ENCODE measurements at regions not wholly inside any gene's neighbourhood (a gene's known extent, or its start where the extent isn't known, plus 50 kb on each side); places are given as distances from the start of the nearest gene placed in this dataset.

DNA sequence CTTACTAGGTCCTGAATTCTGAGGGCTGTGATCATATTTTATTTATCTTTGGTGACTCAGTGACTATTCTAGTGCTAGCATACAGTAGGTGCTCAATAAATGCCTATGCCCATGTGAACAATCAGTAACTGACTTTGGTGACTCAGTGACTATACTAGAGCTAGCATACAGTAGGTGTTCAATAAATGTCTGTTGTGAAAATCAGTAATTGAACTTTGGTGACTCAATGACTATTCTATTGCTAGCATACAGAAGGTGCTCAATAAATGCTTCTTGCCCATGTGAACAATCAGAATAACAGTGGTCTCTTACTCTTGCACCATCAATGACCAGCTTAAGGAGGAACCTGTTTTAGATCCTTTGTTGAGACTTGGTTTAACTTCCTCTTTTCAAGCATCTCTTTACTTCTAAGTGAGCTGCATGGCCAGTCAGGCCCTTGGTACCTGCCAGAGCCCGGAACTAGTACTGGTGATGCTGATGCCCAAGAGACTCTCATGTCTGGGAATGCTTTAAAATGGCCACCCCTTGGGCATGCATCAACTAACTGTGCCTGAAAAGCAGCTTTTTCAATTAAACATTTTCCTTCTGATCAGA lies 214.9 kb upstream of the SPRED2 start:
- no peak for DNase-seq (ENCODE audit: low spot score)

DNA sequence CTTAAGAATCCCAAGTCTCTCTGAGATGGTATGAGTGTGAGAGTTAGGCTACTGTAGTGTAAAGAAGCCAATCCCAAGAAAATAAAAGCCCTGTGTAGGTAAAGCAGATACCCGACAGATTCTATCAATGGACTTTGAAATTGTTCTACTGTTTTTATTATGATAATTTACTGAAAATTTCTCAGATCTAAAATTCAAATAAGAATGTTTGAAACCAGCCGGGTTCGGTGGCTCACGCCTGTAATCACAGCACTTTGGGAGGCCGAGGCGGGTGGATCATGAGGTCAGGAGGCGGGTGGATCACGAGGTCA lies 208.3 kb upstream of the SPRED2 start:
- no peak for DNase-seq (ENCODE audit: low spot score)

DNA sequence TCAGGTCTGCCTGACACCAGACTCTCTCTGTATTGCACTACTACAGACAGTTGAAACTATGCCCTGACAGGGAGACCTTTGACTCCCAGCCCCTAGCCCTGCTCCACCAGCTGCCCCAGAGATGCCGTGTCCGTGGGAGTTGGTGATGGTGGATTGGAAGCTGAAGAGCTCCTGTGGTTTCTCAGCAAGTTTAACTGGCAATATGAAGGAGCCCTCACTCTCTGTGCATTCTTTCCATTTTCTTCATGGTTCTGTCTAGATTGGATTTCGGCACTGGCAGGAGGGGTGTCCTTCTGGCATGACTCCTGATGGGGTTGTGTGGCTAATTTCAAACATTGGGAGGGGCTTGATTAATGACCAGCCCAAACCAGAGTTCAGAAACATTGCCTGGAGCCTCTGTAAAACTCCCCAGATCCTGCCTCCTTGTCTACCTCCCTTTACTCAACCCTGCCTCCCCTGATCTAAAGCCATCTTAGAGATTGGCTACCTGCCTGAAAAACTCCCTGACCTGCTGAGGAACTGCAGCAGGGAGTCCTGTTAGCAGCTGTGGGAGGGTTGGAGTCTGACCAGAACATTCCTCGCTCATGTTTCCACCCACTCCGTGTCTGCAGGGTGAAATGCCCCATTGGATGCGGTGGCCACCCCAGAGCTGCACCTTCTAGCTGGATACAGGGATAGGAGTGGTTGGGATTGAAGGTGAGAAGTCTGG lies 206.9 kb upstream of the SPRED2 start:
- peak; percentile 35 for DNase-seq (ENCODE audit: low spot score)

DNA sequence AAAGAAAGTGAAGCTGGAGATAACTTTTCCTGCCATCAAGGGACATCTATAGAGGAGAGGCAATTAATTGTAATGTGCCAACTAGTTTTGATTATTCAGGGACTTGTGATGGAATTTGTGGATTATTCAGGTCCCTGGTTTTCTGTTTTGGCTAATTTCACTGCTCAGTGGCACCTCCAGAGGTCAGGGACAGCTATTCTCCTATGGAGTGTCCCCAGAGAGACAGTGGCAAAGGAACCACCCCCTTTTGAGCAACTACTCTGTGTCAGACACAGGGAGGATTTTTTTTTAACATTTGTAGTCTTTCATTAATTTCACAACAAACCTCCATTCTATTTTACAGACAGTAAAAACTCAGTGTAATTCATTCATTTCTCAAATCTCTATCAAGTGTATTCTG lies 206.0 kb upstream of the SPRED2 start:
- no peak for DNase-seq (ENCODE audit: low spot score)

DNA sequence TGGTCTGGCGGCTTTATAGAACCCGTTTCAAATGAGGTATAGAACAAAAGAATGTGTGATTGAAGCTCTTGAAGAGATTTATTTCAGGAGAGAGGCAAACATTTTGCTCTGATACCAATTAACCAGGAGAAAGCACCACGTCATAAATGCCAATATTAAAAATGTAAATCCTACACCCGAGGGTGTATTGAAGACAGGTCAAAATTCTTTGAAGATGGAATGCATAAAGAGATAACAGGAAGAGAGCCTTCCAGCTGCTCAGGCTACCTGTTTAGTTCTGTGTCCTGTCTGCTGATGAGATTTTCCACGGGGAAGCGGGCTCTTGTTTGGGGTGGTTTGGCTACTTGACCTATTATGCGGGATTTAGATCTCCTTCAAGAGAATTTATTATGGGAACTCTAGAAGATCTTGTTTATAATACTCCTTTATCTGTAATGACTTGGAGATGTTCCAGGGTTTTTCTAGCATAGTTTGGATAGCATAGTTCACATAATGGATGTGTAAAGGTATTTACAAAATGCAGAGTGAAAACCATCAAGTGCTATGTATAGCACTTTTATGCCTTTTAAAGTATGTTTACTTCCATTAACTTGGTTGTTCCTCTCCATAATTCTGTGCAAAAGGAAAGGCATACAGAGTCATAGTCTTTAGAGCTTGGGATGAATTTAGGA lies 204.5 kb upstream of the SPRED2 start:
- no peak for DNase-seq (ENCODE audit: low spot score)

DNA sequence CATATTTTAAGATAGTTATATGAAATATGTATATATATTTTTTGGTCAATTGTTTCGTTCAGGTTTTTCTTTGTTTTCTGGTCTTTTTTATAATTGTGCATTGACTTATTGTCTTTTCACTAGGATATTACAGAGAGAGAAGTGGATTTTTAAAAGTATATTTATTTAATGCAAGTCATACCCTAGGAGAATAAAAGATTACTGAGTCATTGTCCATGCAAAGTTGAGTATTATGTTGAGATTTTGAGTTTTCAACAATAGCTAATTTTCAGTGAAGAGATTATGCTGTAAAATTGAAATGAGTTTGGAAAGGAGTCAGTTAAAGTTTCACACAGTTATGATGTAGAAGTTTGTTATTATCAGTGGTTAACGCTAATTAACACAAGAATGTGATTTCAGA lies 203.6 kb upstream of the SPRED2 start:
- DNase-seq (ENCODE audit: low spot score): no peak

DNA sequence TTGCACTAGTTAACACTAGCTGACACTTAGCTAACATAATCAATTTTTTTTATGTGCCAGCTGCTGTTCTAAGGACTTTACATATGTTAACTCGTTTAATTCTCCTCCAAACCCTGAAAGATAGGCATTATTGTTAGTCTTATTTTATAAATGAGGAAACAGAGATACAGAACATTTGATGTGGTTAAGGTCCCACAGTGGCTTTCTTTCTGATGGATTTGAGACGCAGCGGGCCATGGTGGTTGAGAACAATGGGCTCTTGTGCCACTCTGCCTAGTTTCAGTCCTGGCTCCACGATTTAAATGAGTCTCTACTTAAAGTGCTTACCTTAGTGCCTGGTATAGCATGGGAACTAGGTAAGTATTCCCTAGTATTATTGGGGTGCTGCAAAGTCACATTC lies 201.9 kb upstream of the SPRED2 start:
- DNase-seq (ENCODE audit: low spot score): no peak

DNA sequence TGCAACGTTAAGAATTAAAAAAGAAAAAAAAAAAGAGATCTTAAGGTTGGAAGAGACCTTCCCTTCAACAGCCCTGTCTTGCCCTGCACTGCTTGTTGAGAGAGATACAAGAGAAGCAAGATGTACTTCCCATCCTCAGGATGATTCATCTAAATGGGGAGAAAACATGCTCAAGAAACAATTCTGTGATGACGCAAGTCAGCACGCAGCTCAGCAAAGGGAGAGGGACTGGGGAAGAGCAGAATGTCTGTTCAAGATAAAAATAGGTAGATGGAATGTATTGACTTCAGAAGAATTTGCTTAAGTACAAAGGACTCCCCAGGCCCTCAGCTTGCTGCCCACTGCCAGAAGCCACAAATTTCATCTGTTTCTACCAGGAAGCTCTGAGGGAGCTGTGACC lies 198.2 kb upstream of the SPRED2 start:
- DNase-seq (ENCODE audit: low spot score): peak; percentile 53

DNA sequence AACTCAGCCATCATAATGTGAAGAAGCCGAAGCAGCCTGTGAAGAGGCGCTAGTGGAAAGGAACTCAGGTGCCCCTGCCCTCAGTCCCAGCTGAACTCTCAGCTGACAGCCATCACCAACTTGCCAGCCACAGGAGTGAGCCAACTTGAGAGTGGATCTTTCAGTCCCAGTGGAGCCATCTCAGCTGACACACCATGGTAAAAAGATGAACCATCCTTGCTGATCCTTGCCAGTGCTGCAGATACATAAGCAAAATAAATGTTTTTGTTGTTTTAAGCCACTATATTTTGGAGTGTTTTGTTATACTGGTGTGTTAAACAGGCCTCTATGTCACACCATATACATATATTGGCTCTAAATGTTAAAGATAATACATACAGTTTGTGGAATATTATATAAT lies 195.8 kb upstream of the SPRED2 start:
- no peak for DNase-seq (ENCODE audit: low spot score)

DNA sequence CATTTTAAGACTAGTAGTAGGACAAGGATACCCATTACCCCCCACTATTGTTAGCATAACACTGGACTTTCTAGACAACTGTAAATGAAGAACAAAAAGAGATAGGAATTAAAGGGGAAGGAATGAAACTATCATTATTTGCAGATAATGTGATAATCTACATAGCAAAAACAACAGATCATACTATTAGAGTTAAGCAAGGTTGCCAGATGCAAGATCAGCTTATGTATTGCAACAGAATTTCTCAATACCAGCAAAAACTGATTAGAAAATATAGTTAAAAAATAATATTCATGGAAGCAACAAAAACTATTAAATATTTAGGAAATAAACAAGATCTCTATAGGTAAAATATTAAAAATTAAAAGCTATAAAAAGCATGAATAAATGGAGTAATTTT lies 194.4 kb upstream of the SPRED2 start:
- no peak for DNase-seq (ENCODE audit: low spot score)

DNA sequence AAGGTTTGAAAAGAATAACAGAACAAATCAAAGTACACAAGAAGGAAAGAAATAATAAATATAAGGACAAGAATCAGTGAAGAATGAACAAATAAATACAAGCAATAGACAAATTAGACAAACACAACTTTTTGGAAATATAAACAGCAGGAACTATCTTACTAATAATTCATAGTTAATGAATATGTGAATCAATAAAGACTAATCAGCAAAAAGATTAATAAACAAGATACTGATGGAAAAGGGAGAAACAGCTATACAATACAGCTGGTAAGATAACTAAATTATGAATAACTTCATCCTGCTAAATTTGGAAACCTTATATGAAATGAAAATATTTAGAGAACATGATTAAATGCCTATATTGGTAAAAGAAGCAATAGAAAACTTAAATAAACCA lies 193.6 kb upstream of the SPRED2 start:
- no peak for DNase-seq (ENCODE audit: low spot score)

DNA sequence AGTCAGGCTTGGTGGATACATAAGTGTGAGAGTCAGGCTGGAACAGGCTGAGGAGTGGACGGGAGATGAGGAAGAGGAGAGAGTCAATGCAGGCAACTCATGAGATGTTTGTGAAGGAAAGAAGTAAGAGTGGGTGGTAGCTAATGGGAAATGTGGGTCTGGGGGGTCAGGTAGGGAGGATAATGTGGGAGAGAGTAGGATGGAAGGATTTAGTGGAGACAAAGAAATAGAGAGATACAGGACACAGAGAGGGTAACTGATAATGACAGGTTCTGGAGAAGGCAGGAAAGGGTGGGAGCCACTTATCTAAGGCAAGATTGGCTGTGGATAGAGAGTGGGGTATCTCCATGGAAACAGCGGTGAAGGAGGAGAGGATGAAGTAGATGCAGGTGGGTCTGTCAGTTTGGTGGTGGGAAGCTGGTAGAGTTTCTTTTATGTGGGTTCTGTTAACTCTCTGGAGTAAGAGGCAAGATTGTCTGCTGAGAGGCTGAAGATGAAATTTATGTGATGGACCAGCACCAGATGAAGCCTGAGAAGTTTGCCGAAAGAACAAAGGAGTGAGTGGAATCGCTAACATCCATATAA lies 190.6 kb upstream of the SPRED2 start:
- no peak for DNase-seq (ENCODE audit: low spot score)

DNA sequence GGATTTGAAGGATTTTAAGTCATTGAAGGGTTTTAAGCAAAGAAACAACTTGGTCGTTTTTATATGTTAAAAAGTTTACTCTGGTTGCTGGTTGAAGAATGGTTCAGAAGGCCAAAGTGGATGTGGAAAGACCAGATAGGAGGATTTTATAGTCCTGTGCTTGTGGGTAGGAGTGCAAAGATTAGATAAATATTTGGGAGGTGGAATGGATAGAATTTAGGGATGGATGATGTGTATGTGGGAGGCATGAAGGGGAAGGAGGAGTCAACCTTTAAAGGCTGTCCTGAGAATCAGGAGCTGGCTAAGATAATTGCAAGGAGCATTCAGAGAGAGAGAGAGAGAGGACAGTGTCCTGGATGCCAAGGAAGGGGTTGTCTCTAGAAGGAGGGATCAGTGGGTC lies 190.1 kb upstream of the SPRED2 start:
- no peak for DNase-seq (ENCODE audit: low spot score)

DNA sequence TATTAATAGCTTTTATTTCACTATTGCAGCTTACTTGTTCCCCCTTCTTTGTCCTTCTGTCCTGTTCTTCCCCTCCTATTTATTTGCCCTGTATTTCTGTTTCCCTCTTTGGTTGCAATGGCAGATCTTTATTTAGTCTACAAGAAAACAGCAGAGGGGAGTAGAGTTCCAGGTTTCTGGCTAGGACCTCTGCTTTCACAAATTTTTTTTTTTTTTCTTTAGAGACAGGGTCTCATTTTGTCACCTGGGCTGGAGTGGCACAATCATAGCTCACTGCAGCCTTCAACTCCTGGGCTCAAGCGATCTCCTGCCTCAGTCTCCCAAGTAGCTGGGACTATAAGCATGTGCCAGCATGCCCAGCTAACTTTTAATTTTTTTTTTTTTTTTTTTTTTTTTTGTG lies 188.1 kb upstream of the SPRED2 start:
- DNase-seq (ENCODE audit: low spot score): no peak

DNA sequence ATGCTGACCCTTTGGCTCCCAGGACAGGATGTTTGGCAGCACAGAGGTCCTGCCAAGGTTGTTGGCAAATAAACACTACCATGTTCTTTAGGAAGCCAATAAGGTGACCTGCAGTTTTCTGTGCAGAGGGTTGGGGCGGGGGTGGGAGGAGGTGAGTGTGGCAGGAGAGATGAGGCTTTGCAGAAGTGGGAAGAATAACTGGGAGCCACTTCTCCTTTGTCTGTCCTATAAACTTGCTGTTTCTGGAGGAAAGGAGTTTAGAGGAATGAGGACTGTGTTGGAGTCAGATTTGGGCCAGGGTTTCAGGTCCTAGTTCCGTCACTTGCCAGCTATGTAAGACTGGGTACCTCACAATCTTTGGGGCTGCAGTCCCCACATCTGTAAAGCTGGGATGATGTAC lies 187.6 kb upstream of the SPRED2 start:
- no peak for DNase-seq (ENCODE audit: low spot score)

DNA sequence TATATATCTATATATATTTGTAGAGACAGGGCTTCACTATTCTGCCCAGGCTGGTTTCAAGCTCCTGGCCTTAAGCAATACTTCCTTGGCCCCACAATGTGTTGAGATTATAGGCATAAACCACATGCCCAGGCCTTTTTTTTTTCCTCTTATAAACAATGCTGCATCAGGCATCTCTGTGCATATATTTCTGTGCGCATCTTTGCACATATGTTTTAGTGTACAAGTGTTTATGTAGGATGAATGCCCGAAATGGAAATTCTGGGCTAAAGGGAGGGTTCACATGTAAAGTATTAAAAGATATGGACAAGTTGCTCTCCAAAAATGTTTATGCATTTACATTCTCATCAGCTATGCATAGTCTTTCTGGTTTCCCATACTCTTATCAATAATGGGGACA lies 183.2 kb upstream of the SPRED2 start:
- DNase-seq (ENCODE audit: low spot score): no peak

DNA sequence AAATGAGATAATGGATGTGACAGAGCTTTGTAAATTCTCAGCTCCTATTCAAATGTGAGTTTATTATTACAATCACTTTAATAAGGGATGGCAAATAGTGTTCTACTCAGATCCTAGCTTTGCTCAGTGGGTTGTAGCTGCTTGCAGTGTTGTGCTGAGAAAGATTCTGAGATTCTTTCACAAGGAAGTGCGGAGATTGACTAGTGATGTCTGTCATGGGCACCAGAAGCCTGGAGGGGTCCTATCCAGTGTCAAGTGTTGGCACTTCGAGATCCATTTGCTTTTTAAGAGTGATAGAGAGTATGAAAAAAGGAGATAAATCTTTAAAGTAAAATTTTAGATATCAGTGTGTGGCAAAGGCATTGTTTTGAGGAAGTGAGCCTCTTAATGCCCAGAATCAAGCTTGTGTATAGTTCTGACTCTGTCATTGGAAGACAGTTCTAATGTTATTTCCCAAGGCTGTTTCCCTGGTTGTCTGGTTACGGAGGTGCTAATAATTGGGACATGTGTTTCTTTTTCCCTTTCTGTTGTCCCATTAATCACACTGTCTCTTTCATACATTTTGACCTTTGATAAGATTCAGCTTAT lies 181.7 kb upstream of the SPRED2 start:
- DNase-seq (ENCODE audit: low spot score): no peak

DNA sequence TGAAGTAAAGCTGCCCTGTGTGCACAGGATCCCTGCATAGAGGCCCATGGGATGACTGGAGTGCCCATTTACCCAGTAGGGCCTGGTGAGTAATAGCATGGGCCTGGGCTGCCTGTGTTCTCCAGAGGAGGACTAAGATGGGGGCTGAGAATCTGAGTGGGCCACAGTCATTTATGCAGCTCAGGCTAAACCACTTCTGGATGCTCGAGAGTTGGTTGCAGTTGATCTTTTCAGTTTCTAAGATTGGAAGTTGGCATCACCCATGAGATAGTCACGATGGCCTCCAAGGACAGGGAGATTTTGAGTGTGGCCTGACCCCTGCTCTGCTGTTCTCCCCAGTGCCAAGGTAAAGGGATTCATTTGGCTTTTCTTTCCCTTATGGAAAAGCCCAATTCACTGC lies 179.1 kb upstream of the SPRED2 start:
- DNase-seq (ENCODE audit: low spot score): no peak

DNA sequence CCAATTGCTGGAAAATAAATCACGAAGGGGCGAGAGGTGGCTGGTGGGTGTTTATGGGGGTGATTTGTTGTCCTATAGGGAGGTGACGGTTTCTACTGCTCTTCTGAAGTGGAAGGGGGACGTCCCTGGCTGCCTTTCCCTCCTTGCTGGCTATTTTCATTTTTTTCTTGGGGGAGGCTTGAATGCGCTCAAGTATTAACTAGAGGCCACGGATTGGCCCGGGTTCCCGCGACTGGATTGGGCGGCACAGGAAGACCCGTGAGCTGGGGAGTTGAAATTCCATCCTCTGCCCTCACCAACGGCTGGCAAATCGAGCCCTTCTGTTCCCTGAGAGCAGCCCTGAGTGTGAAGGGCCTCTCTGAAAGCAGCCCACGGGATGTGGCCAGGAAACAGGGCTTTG lies 176.5 kb upstream of the SPRED2 start:
- no peak for DNase-seq (ENCODE audit: low spot score)

DNA sequence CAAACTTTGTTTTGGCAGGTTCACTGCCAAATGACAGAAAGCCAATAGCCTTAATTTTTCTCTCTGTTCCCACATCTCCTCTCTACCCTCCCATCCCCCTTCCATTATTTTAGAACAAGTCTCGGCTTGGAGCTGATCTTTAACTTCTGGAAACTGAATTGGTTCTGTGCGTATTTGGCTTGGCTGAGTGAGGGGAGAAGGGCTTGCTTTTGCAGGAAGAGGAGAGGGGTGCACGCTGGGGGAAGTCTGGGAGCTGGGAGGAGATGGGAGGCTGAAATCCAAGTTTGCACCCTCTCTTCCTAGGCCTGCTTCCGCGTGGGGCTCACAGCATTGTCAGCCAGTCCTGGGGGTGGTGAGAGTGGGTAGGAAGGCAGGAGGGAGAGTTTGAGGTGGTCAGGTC lies 176.1 kb upstream of the SPRED2 start:
- DNase-seq (ENCODE audit: low spot score): no peak

DNA sequence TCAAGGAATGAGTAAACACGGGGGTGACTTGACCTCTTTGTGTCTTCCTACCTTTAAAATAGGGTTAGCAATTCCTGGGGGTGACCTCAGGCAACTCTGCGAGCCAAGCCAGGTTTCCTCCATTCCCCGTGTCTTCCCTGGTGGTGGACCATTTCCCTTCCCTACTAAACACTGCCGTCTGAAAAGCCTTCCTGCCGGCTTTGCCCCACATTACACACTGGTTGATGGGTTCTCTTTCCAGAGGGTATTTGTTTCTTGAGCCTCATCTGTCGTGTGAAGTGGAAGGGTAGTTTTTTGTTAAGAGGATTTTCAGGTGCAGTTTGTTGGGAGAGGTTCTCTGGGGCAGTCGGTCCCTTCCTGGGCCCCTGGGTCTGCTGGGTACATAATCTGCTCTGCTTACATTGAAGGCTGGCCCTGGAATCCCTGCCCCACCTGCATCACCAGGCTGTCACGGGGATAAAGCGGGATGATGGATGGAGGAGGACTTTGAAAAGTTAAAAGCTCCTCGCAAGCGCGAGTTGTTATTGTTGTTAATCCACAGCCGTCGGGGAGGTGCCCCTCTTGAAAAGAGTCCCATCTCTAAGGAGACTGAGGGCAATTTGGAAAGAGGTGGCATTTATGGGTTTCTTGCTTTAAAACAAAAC lies 175.4 kb upstream of the SPRED2 start:
- DNase-seq (ENCODE audit: low spot score): no peak

DNA sequence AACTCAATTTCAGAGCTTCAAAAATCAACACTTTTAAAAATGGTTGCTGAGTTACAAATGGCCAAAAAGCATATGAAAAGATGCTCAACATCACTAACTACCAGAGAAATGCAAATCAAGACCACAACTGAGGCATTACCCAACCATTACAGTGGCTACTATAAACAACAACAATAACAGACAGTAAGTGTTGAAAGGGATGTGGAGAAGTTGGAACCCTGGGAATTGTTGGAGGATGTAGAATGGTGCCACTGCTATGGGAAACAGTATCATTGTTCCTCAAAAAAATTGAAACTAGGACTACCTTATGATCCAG lies 173.3 kb upstream of the SPRED2 start:
- DNase-seq (ENCODE audit: low spot score): no peak

Measured in GM03348 (cell line).